HepG2 (cell line): ENCODE measurements at regions not wholly inside any gene's neighbourhood (a gene's known extent, or its start where the extent isn't known, plus 50 kb on each side); places are given as distances from the start of the nearest gene placed in this dataset.

ENCODE experiments used
- ATAC-seq: fragments of 200-7000 bp; cut with Tn5 transposase; 3 replicates; pipeline ENCODE4 v1.9.1; 2020; ENCODE audit warnings: mild to moderate bottlenecking, moderate library complexity
- BruUV-seq: library from RNA; stranded (reverse); fragments of 400-500 nt; replicated peaks from 2 replicates; lab custom pipeline; 2021; lab: Mats Ljungman, UMichigan
- CTCF ChIA-PET: fragments of 300-600 bp; formaldehyde crosslinking; extraction: SDS; loops from one replicate; lab custom pipeline; 2021; ENCODE audit warnings: low total read pairs, inconsistent platforms, low intra/inter-chr PET ratio; lab: Yijun Ruan, JAX
- POLR2A ChIA-PET: fragments of 350-600 bp; sonication (Branson Sonifier 250); formaldehyde crosslinking; loops from one replicate; lab custom pipeline; 2020; ENCODE audit warnings: antibody characterized with exemption, inconsistent platforms; lab: Yijun Ruan, JAX
- DNase-seq: peaks from one replicate; pipeline ENCODE4 v3.0.0-alpha.2; 2015; ENCODE audit warnings: low spot score
- FAIRE-seq: peaks from 3 replicates; lab custom pipeline; 2011; peaks lifted over from hg19 to GRCh38; lab: Jason Lieb, UNC
- H2AFZ ChIP-seq: one replicate; pipeline ENCODE4 v1.6.1; 2011; ENCODE audit warnings: low read length, inconsistent platforms
- H3K27ac ChIP-seq: fragments of 300-600 bp; 3 replicates; pipeline ENCODE4 v1.8.0; 2011; ENCODE audit warnings: mixed run types, mild to moderate bottlenecking, mixed read lengths, low read length, inconsistent platforms; ENCODE audit not compliant: insufficient read depth; ENCODE audit errors: extremely low read length
- H3K27me3 ChIP-seq, 2 experiments: fragments of 200-600 bp in 1 of 2; 2 replicates in 1 of 2; 3 replicates in 1 of 2; pipeline versions ENCODE4 v1.6.0 to v1.8.0; 2011; ENCODE audit warnings: low read length in 2 of 2, mild to moderate bottlenecking in 2 of 2, moderate library complexity in 2 of 2, inconsistent platforms in 1 of 2; ENCODE audit not compliant: insufficient read depth in 2 of 2, control insufficient read depth in 1 of 2
- H3K36me3 ChIP-seq, 2 experiments: fragments of 200-600 bp in 1 of 2; replicated peaks in 1 of 2; 2 replicates in 1 of 2; 3 replicates in 1 of 2; pipeline versions ENCODE4 v1.5.1 to v1.8.0; 2011; ENCODE audit warnings: low read length in 2 of 2, inconsistent platforms in 1 of 2; ENCODE audit not compliant: insufficient read depth in 2 of 2, control insufficient read depth in 1 of 2
- H3K4me1 ChIP-seq: 2 replicates; pipeline ENCODE4 v1.5.1; 2012; ENCODE audit warnings: low read length, inconsistent platforms; ENCODE audit not compliant: insufficient read depth
- H3K4me2 ChIP-seq: 2 replicates; pipeline ENCODE4 v1.6.0; 2011; ENCODE audit warnings: low read depth, low read length, inconsistent platforms
- H3K4me3 ChIP-seq, 3 experiments: fragments of 200-600 bp in 1 of 3; sonication (generic), shearing (Covaris generic) in 1 of 3; replicated peaks in 1 of 3; 2 replicates each; pipeline ENCODE4 v1.5.1; 2011 to 2016; ENCODE audit warnings: low read length in 3 of 3, inconsistent platforms in 2 of 3, low read depth in 2 of 3, mild to moderate bottlenecking in 2 of 3, control low read depth in 1 of 3, mixed read lengths in 1 of 3; ENCODE audit not compliant: insufficient read depth in 1 of 3
- H3K79me2 ChIP-seq: one replicate; pipeline ENCODE4 v1.6.1; 2011; ENCODE audit warnings: low read length, inconsistent platforms; ENCODE audit not compliant: insufficient read depth
- H3K9ac ChIP-seq: 2 replicates; pipeline ENCODE4 v1.6.0; 2011; ENCODE audit warnings: mild to moderate bottlenecking, low read depth, low read length, inconsistent platforms; ENCODE audit not compliant: insufficient read depth
- H3K9me3 ChIP-seq: 2 replicates; pipeline ENCODE4 v1.5.1; 2012; ENCODE audit warnings: mild to moderate bottlenecking, low read length
- H4K20me1 ChIP-seq: 2 replicates; pipeline ENCODE4 v1.6.0; 2011; ENCODE audit warnings: inconsistent platforms, mild to moderate bottlenecking, low read length, moderate library complexity; ENCODE audit not compliant: insufficient read depth
- FOXJ3 ChIP-seq: sonication (generic); formaldehyde crosslinking; IDR thresholded peaks from 2 replicates; pipeline ENCODE4 v1.4.0; 2020; ENCODE audit warnings: missing genetic modification reagents, mild to moderate bottlenecking, borderline replicate concordance
- GZF1 ChIP-seq: sonication (generic); formaldehyde crosslinking; IDR thresholded peaks from 2 replicates; pipeline ENCODE4 v1.5.1; 2020; ENCODE audit warnings: mild to moderate bottlenecking, missing genetic modification reagents
- KMT2A ChIP-seq: sonication (generic); formaldehyde crosslinking; IDR thresholded peaks from 2 replicates; pipeline ENCODE4 v1.4.0; 2020; ENCODE audit warnings: missing genetic modification reagents
- TAF15 ChIP-seq: fragments of 200-400 bp; formaldehyde crosslinking; IDR thresholded peaks from one replicate; pipeline ENCODE4 v1.6.1; 2018; ENCODE audit warnings: mild to moderate bottlenecking, low read depth, low read length; ENCODE audit not compliant: poor library complexity, severe bottlenecking
- ZNF292 ChIP-seq: sonication (generic); formaldehyde crosslinking; IDR thresholded peaks from 2 replicates; pipeline ENCODE4 v1.8.1; 2022; ENCODE audit warnings: mild to moderate bottlenecking, low read depth, missing genetic modification reagents, borderline replicate concordance
- ZNF335 ChIP-seq: sonication (generic); formaldehyde crosslinking; IDR thresholded peaks from 2 replicates; pipeline ENCODE4 v1.4.0; 2020; ENCODE audit warnings: missing genetic modification reagents
- ZNF431 ChIP-seq: sonication (generic); formaldehyde crosslinking; IDR thresholded peaks from 2 replicates; pipeline ENCODE4 v1.9.0; 2022; ENCODE audit warnings: missing genetic modification reagents, low read depth, mild to moderate bottlenecking, borderline replicate concordance
- ZNF569 ChIP-seq: sonication (generic); formaldehyde crosslinking; IDR thresholded peaks from 2 replicates; pipeline ENCODE4 v1.5.0; 2020; ENCODE audit warnings: mild to moderate bottlenecking, missing genetic modification reagents, moderate library complexity, borderline replicate concordance
- ZNF761 ChIP-seq: sonication (generic); formaldehyde crosslinking; conservative IDR thresholded peaks from 2 replicates; pipeline ENCODE4 v1.4.0; 2020; ENCODE audit warnings: mild to moderate bottlenecking, missing genetic modification reagents
- ZNF83 ChIP-seq: sonication (generic); formaldehyde crosslinking; IDR thresholded peaks from 2 replicates; pipeline ENCODE4 v1.4.0; 2020; ENCODE audit warnings: missing genetic modification reagents, mild to moderate bottlenecking, borderline replicate concordance
- WGBS: methylation state at CpG from one replicate; pipeline ENCODE4 v1.1.6; 2017; ENCODE audit warnings: low lambda C conversion rate; 5-methylcytosine and 5-hydroxymethylcytosine counted together
- in situ Hi-C: cut with HindIII; loops from 2 replicates; pipeline ENCODE4 v1.10.0; 2017; ENCODE audit warnings: low pct_unique_long_range_greater_than_20kb; ENCODE audit not compliant: extremely low pct_ligation_motif_present
- intact Hi-C: fragments of 100-400 bp; cut with micrococcal nuclease; formaldehyde crosslinking; loops from one replicate; pipeline ENCODE4 v1.10.0; 2022; ENCODE audit not compliant: unreplicated experiment
- TF ChIP-seq, protein P1 (sequence below): sonication (generic); formaldehyde crosslinking; IDR thresholded peaks from 2 replicates; pipeline ENCODE4 v1.8.0; 2022; ENCODE audit warnings: low read depth, missing genetic modification reagents
- TF ChIP-seq, protein P2 (sequence below): sonication (generic); formaldehyde crosslinking; IDR thresholded peaks from 2 replicates; pipeline ENCODE4 v1.5.0; 2020; ENCODE audit warnings: mild to moderate bottlenecking, missing genetic modification reagents, borderline replicate concordance

- no peaks in the 10 kb centered on the region for H3K4me1 ChIP-seq
- H3K4me2 ChIP-seq = no peak overlapping the region
- no peak for FAIRE-seq
- no peak for TF ChIP-seq ZNF83 (CRISPR knock-in tag)
- no peak for TF ChIP-seq ZNF292 (CRISPR knock-in tag)
- TF ChIP-seq, protein P1, sequence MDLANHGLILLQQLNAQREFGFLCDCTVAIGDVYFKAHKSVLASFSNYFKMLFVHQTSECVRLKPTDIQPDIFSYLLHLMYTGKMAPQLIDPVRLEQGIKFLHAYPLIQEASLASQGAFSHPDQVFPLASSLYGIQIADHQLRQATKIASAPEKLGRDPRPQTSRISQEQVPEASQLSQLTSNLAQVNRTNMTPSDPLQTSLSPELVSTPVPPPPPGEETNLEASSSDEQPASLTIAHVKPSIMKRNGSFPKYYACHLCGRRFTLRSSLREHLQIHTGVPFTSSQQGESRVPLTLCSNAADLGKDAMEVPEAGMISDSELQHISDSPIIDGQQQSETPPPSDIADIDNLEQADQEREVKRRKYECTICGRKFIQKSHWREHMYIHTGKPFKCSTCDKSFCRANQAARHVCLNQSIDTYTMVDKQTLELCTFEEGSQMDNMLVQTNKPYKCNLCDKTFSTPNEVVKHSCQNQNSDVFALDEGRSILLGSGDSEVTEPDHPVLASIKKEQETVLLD (CRISPR knock-in tag) = no peak
- no peak for TF ChIP-seq ZNF431
- no peak for TF ChIP-seq GZF1 (CRISPR knock-in tag)
- no peak for TF ChIP-seq KMT2A (CRISPR knock-in tag)
- TF ChIP-seq ZNF335 = no peak
- no peak for TF ChIP-seq FOXJ3
- TF ChIP-seq, protein P2, sequence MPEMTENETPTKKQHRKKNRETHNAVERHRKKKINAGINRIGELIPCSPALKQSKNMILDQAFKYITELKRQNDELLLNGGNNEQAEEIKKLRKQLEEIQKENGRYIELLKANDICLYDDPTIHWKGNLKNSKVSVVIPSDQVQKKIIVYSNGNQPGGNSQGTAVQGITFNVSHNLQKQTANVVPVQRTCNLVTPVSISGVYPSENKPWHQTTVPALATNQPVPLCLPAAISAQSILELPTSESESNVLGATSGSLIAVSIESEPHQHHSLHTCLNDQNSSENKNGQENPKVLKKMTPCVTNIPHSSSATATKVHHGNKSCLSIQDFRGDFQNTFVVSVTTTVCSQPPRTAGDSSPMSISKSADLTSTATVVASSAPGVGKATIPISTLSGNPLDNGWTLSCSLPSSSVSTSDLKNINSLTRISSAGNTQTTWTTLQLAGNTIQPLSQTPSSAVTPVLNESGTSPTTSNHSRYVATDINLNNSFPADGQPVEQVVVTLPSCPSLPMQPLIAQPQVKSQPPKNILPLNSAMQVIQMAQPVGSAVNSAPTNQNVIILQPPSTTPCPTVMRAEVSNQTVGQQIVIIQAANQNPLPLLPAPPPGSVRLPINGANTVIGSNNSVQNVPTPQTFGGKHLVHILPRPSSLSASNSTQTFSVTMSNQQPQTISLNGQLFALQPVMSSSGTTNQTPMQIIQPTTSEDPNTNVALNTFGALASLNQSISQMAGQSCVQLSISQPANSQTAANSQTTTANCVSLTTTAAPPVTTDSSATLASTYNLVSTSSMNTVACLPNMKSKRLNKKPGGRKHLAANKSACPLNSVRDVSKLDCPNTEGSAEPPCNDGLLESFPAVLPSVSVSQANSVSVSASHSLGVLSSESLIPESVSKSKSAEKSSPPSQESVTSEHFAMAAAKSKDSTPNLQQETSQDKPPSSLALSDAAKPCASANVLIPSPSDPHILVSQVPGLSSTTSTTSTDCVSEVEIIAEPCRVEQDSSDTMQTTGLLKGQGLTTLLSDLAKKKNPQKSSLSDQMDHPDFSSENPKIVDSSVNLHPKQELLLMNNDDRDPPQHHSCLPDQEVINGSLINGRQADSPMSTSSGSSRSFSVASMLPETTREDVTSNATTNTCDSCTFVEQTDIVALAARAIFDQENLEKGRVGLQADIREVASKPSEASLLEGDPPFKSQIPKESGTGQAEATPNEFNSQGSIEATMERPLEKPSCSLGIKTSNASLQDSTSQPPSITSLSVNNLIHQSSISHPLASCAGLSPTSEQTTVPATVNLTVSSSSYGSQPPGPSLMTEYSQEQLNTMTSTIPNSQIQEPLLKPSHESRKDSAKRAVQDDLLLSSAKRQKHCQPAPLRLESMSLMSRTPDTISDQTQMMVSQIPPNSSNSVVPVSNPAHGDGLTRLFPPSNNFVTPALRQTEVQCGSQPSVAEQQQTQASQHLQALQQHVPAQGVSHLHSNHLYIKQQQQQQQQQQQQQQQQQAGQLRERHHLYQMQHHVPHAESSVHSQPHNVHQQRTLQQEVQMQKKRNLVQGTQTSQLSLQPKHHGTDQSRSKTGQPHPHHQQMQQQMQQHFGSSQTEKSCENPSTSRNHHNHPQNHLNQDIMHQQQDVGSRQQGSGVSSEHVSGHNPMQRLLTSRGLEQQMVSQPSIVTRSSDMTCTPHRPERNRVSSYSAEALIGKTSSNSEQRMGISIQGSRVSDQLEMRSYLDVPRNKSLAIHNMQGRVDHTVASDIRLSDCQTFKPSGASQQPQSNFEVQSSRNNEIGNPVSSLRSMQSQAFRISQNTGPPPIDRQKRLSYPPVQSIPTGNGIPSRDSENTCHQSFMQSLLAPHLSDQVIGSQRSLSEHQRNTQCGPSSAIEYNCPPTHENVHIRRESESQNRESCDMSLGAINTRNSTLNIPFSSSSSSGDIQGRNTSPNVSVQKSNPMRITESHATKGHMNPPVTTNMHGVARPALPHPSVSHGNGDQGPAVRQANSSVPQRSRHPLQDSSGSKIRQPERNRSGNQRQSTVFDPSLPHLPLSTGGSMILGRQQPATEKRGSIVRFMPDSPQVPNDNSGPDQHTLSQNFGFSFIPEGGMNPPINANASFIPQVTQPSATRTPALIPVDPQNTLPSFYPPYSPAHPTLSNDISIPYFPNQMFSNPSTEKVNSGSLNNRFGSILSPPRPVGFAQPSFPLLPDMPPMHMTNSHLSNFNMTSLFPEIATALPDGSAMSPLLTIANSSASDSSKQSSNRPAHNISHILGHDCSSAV (CRISPR knock-in tag) = no peak
- no peak for TF ChIP-seq TAF15
- no peak for TF ChIP-seq ZNF761 (CRISPR knock-in tag)
- no peak for TF ChIP-seq ZNF569 (CRISPR knock-in tag)
- TF ChIP-seq, all 625 proteins: peak for 0
- Histone ChIP-seq H3K79me2 (no peaks in the 10 kb centered on the region), H3K9me3 (no peaks in the 10 kb centered on the region), H2AFZ (no peak overlapping the region), H3K9ac (no peak overlapping the region), H3K27ac (no peak overlapping the region), H3K4me3 (no peak overlapping the region), H3K27me3 (no peaks in the 10 kb centered on the region), H3K36me3 (no peaks in the 10 kb centered on the region), H4K20me1 (no peaks in the 10 kb centered on the region; the same call in 1 of the 2 replicates)
- no TSS peak for BruUV-seq
- ChIA-PET POLR2A (no interaction called here), CTCF (no interaction called here)
- DNase-seq = no peak
- intact Hi-C loops (no loop called here), in situ Hi-C loops (no loop called here)
- WGBS = 3% methylated on average over 2 of the region's 2 CpGs
- ATAC-seq = no peak
These were observed 666.5 kb downstream of the ADCYAP1 start for GRCh38 chr18:1571206-1571605.
